Panc1 (cell line): ENCODE measurements at regions not wholly inside any gene's neighbourhood (a gene's known extent, or its start where the extent isn't known, plus 50 kb on each side); places are given as distances from the start of the nearest gene placed in this dataset.

Experiments
- ATAC-seq: fragments of 200-7000 bp; cut with Tn5 transposase; 2 replicates; pipeline ENCODE4 v1.9.1; 2020; ENCODE audit warnings: mild to moderate bottlenecking, moderate library complexity
- BruUV-seq: library from RNA; stranded (reverse); fragments of 400-500 nt; replicated peaks from 2 replicates; lab custom pipeline; 2021; lab: Mats Ljungman, UMichigan
- CTCF ChIA-PET: fragments of 300-600 bp; sonication (Branson Sonifier 250); formaldehyde crosslinking; loops from one replicate; lab custom pipeline; 2022; ENCODE audit warnings: antibody characterized with exemption; lab: Charles Lee
- POLR2A ChIA-PET: fragments of 300-600 bp; sonication (Branson Sonifier 250); formaldehyde crosslinking; loops from one replicate; lab custom pipeline; 2022; ENCODE audit warnings: antibody characterized with exemption; lab: Charles Lee
- DNase-seq: peaks from one replicate; pipeline ENCODE4 v3.0.0-alpha.2; 2010; ENCODE audit warnings: low read depth, low spot score
- H3K27ac ChIP-seq: 2 replicates; pipeline ENCODE4 v1.5.1; 2011; ENCODE audit warnings: mild to moderate bottlenecking, low read length, inconsistent platforms
- H3K27me3 ChIP-seq: fragments of 200-500 bp; sonication (Bioruptor generic); 2 replicates; pipeline ENCODE4 v1.6.0; 2014; ENCODE audit warnings: low read length, inconsistent platforms; ENCODE audit not compliant: control insufficient read depth, insufficient read depth
- H3K36me3 ChIP-seq: fragments of 200-500 bp; sonication (Bioruptor generic); 2 replicates; pipeline ENCODE4 v1.5.1; 2014; ENCODE audit warnings: inconsistent platforms, mild to moderate bottlenecking, low read length, moderate library complexity; ENCODE audit not compliant: control insufficient read depth, insufficient read depth
- H3K4me1 ChIP-seq: 2 replicates; pipeline ENCODE4 v1.5.1; 2011; ENCODE audit warnings: inconsistent platforms, mild to moderate bottlenecking, low read length, moderate library complexity; ENCODE audit not compliant: control insufficient read depth, insufficient read depth
- H3K4me3 ChIP-seq, 2 experiments: 2 replicates each; pipeline ENCODE4 v1.5.1; 2011 to 2012; ENCODE audit warnings: low read depth in 2 of 2, low read length in 2 of 2, mild to moderate bottlenecking in 2 of 2, inconsistent platforms in 1 of 2, moderate library complexity in 1 of 2
- H3K9me3 ChIP-seq: fragments of 200-500 bp; sonication (Bioruptor generic); 2 replicates; pipeline ENCODE4 v1.5.1; 2014; ENCODE audit warnings: low read depth, mild to moderate bottlenecking, inconsistent platforms, low read length, moderate library complexity; ENCODE audit not compliant: control insufficient read depth, insufficient read depth
- CTCF ChIP-seq: fragments of 450-650 bp; IDR thresholded peaks from 2 replicates; pipeline ENCODE4 v1.5.1; 2017; ENCODE audit warnings: mild to moderate bottlenecking
- POLR2AphosphoS5 ChIP-seq: IDR thresholded peaks from 2 replicates; pipeline ENCODE4 v1.6.1; 2012; ENCODE audit warnings: mild to moderate bottlenecking, low read depth, low read length, moderate library complexity
- REST ChIP-seq, 2 experiments: IDR thresholded peaks; 2 replicates each; pipeline ENCODE4 v1.6.1; 2011 to 2012; ENCODE audit warnings: low read depth in 2 of 2, control low read depth in 1 of 2, low read length in 1 of 2, mild to moderate bottlenecking in 1 of 2, moderate library complexity in 1 of 2; ENCODE audit not compliant: insufficient read depth in 1 of 2
- SIN3A ChIP-seq: IDR thresholded peaks from 2 replicates; pipeline ENCODE4 v1.6.1; 2012; ENCODE audit warnings: low read depth, mild to moderate bottlenecking, low read length, moderate library complexity, borderline replicate concordance; ENCODE audit not compliant: insufficient read depth
- TCF7L2 ChIP-seq: IDR thresholded peaks from 2 replicates; pipeline ENCODE4 v1.6.1; 2011; ENCODE audit warnings: mild to moderate bottlenecking, low read depth, low read length, inconsistent platforms
- in situ Hi-C: cut with HindIII; loops from 2 replicates; pipeline ENCODE4 v1.10.0; 2016; ENCODE audit warnings: low sequenced_read_pairs, low pct_unique_long_range_greater_than_20kb
- intact Hi-C: fragments of 100-400 bp; cut with micrococcal nuclease; formaldehyde crosslinking; loops from one replicate; pipeline ENCODE4 v1.10.0; 2022; ENCODE audit not compliant: unreplicated experiment

- no peaks in the 10 kb centered on the region for H3K4me1 ChIP-seq
- ATAC-seq, result no peak
- no peak for DNase-seq
- POLR2A ChIA-PET, result no interaction called here
- intact Hi-C loops (no loop called here), in situ Hi-C loops (no loop called here)
- BruUV-seq, result no TSS peak
- CTCF ChIA-PET, result no interaction called here
- no peaks in the 10 kb centered on the region for H3K27me3 ChIP-seq
- no peak overlapping the region for H3K27ac ChIP-seq
- TF ChIP-seq SIN3A, result no peak
- TF ChIP-seq POLR2AphosphoS5, result no peak
- no peak for TF ChIP-seq TCF7L2
- TF ChIP-seq CTCF, result no peak
- TF ChIP-seq REST (IDR thresholded peaks at IDR 0.05; ENCODE audit: insufficient read depth in 1 of 2, low read depth in 2 of 2, low read length in 1 of 2), result no peak
- H3K4me3 ChIP-seq, result no peak overlapping the region
- H3K9me3 ChIP-seq, result no peaks in the 10 kb centered on the region
- H3K36me3 ChIP-seq, result no peaks in the 10 kb centered on the region
These were observed 714.8 kb upstream of the POM121L12 start for GRCh38 chr7:52320610-52321009.

- in situ Hi-C loops, result no loop called here
- ATAC-seq, result no peak
- TF ChIP-seq REST (IDR thresholded peaks at IDR 0.05; ENCODE audit: insufficient read depth in 1 of 2, low read depth in 2 of 2, low read length in 1 of 2), result no peak
- no peak for TF ChIP-seq CTCF
- no peak for TF ChIP-seq TCF7L2
- TF ChIP-seq POLR2AphosphoS5, result no peak
- no peak for TF ChIP-seq SIN3A
These were observed 717.5 kb upstream of the POM121L12 start for GRCh38 chr7:52317921-52318320.

More at GRCh38 chr7:52317921-52318320, 717.5 kb upstream of the POM121L12 start:
- no TSS peak for BruUV-seq
- H3K4me1 ChIP-seq, result no peaks in the 10 kb centered on the region
- CTCF ChIA-PET, result no interaction called here
- H3K27ac ChIP-seq, result no peak overlapping the region
- no peaks in the 10 kb centered on the region for H3K27me3 ChIP-seq
- no peak for DNase-seq
- POLR2A ChIA-PET, result no interaction called here
- intact Hi-C loops, result no loop called here
- H3K36me3 ChIP-seq, result no peaks in the 10 kb centered on the region
- H3K9me3 ChIP-seq, result no peaks in the 10 kb centered on the region
- no peak overlapping the region for H3K4me3 ChIP-seq
